Common myeloid progenitor, CD34-positive (primary cell): ENCODE measurements at regions not wholly inside any gene's neighbourhood (a gene's known extent, or its start where the extent isn't known, plus 50 kb on each side); places are given as distances from the start of the nearest gene placed in this dataset.

ENCODE experiments used
- CTCF ChIA-PET: fragments of 350-600 bp; sonication (Branson Sonifier 250); formaldehyde crosslinking; loops from one replicate; lab custom pipeline; 2021; ENCODE audit warnings: antibody characterized with exemption; lab: Charles Lee
- POLR2A ChIA-PET: fragments of 350-600 bp; sonication (Branson Sonifier 250); formaldehyde crosslinking; loops from one replicate; lab custom pipeline; 2021; ENCODE audit warnings: antibody characterized with exemption; lab: Charles Lee
- DNase-seq, 3 donors: peaks; one replicate each; pipeline versions ENCODE4 v3.0.0 to v3.0.0-alpha.2; 2013
- H3K27ac ChIP-seq, 2 experiments: 1 replicate in 1 of 2; 2 replicates in 1 of 2; pipeline ENCODE4 v1.7.0; 2013; ENCODE audit warnings: inconsistent platforms in 2 of 2, low read length in 2 of 2, mild to moderate bottlenecking in 2 of 2, low read depth in 1 of 2, moderate library complexity in 1 of 2; ENCODE audit not compliant: severe bottlenecking in 2 of 2, insufficient read depth in 1 of 2, poor library complexity in 1 of 2
- H3K27me3 ChIP-seq, 5 experiments: replicated peaks in 2 of 5; 1 replicate in 3 of 5; 2 replicates in 2 of 5; pipeline versions ENCODE4 v1.6.1 to v1.7.0; 2013; ENCODE audit warnings: low read length in 4 of 5, mild to moderate bottlenecking in 2 of 5, moderate library complexity in 2 of 5, inconsistent platforms in 1 of 5; ENCODE audit not compliant: insufficient read depth in 5 of 5, control insufficient read depth in 4 of 5
- H3K36me3 ChIP-seq, 4 experiments: 1 replicate in 2 of 4; 2 replicates in 2 of 4; pipeline versions ENCODE4 v1.6.1 to v1.7.0; 2013; ENCODE audit warnings: low read length in 3 of 4, control low read depth in 1 of 4, mild to moderate bottlenecking in 1 of 4; ENCODE audit not compliant: control insufficient read depth in 4 of 4, insufficient read depth in 4 of 4
- H3K4me1 ChIP-seq, 4 experiments: 1 replicate in 3 of 4; 2 replicates in 1 of 4; pipeline versions ENCODE4 v1.6.1 to v1.7.1; 2013; ENCODE audit warnings: low read length in 3 of 4, mild to moderate bottlenecking in 3 of 4, control low read depth in 1 of 4, inconsistent platforms in 1 of 4, moderate library complexity in 1 of 4; ENCODE audit not compliant: control insufficient read depth in 4 of 4, insufficient read depth in 4 of 4; ENCODE audit errors: control extremely low read depth in 1 of 4
- H3K4me3 ChIP-seq, 7 experiments: 1 replicate in 4 of 7; 2 replicates in 3 of 7; pipeline versions ENCODE4 v1.5.1 to v1.7.0; 2013; ENCODE audit warnings: mild to moderate bottlenecking in 7 of 7, low read length in 6 of 7, moderate library complexity in 6 of 7, inconsistent platforms in 2 of 7, low read depth in 2 of 7, control low read depth in 1 of 7; ENCODE audit not compliant: insufficient read depth in 4 of 7, control insufficient read depth in 1 of 7; ENCODE audit errors: extremely low read depth in 1 of 7
- H3K9me3 ChIP-seq, 5 experiments: 1 replicate in 4 of 5; 2 replicates in 1 of 5; pipeline versions ENCODE4 v1.6.1 to v1.7.1; 2013; ENCODE audit warnings: low read length in 4 of 5, mild to moderate bottlenecking in 2 of 5, inconsistent platforms in 1 of 5, low read depth in 1 of 5, moderate library complexity in 1 of 5; ENCODE audit not compliant: control insufficient read depth in 4 of 5, insufficient read depth in 2 of 5; ENCODE audit errors: control extremely low read depth in 1 of 5
- WGBS: methylation state at CpG from one replicate; pipeline ENCODE4 v1.1.5; 2013; ENCODE audit not compliant: insufficient coverage; 5-methylcytosine and 5-hydroxymethylcytosine counted together

DNA sequence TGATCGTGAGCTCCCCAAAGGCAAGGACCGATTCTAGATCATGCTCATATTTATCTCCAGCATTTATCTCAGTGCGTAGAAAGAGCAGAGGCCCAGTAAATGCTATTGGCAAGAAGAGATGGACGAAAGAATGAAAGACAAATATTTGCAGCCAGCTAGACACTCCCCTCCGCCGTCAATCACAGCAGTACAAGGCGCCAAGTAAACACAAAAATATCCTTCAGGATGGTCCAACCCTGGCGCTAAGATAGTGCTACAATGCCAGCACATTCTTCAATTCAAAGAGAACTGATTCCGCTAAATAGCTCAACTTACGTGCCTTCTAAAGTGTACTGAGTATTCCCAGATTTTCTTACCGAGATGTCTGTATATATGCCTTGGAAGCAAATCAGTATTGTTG lies 114.5 kb downstream of the DDX53 start:
- no peak overlapping the region for H3K27ac ChIP-seq
- H3K9me3 ChIP-seq, result no peaks in the 10 kb centered on the region
- DNase-seq, result no peak
- no peaks in the 10 kb centered on the region for H3K4me1 ChIP-seq
- H3K4me3 ChIP-seq, result no peak overlapping the region
- POLR2A ChIA-PET, result no interaction called here
- H3K27me3 ChIP-seq, result no peaks in the 10 kb centered on the region
- 96% methylated on average over 8 of the region's 11 CpGs for WGBS
- CTCF ChIA-PET, result no interaction called here
- no peaks in the 10 kb centered on the region for H3K36me3 ChIP-seq

DNA sequence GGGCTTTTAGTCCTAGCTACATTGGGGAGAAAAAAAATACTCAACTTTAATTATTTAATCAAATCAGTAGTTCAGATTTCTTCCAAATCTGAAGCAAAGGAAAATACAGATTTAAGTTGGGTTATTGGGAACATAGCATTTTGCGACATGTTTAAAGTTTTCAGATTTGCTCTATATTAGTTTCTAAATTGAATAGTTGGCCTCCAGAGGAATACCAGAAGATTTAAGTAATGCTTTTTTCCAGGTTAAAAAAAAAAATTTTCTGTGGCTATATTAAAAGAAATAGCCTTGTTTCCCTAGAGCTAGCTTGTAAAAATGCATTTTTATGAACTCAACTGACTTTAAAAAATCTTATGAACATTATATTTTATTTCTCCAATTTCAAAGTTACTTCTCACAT lies 115.9 kb downstream of the DDX53 start:
- H3K4me1 ChIP-seq, result no peaks in the 10 kb centered on the region
- WGBS, result 100% methylated on average over 1 of the region's 1 CpG
- no peak overlapping the region for H3K4me3 ChIP-seq
- no peak overlapping the region for H3K27ac ChIP-seq
- CTCF ChIA-PET, result no interaction called here
- no peaks in the 10 kb centered on the region for H3K9me3 ChIP-seq
- DNase-seq, result no peak
- POLR2A ChIA-PET, result no interaction called here
- no peaks in the 10 kb centered on the region for H3K27me3 ChIP-seq
- H3K36me3 ChIP-seq, result no peaks in the 10 kb centered on the region

DNA sequence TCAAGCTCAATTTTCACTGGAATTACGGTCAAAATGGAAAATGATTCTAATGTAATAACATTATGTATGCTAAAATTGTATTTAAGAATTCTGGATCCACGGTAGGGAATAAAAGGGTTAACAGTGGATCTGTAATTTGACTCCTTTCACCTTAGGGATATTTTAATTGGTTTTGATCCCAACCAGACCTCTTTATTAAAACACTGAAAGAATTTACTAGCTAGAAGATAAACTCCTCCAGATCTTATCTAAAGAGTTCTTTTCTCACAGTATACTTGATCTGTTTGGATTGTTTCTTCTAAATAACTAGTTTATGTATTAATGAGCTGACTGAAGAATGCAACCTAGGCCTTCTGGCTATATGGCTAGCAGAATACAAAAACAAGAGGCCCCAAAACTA lies 118.4 kb downstream of the DDX53 start:
- H3K4me3 ChIP-seq, result no peak overlapping the region
- no peak for DNase-seq
- no CpG with 5 or more reads among the region's 2 CpGs for WGBS

DNA sequence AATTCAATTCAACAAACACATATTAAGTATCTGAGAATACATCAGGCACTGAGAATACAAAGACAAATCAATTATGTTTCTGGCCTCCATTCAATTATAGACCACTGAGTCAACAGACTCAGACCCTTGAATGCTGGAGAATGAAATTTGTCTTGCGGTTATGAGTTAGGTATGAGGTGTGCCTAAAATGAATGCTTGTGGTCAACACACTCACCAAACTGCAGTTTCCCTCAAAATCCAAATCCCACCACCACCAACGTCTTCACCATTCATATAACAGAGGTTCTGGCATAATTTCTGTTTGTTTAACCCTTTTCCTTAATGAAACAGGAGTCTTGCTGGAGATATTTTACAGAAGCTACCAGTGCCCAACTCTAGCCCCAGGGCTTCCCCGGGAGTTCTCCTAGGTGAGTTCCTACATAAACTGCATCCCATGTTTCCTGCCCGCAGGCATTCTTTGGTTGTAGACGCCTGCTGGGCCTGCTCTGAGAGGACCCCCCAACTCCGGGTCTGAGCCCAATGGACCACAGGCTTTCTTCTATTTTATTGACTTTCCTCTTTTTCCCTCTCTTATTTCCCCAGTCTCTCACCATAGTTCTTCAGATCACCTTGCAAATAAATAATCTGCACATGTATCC lies 119.2 kb downstream of the DDX53 start:
- WGBS, result 75% methylated on average over 4 of the region's 6 CpGs
- Histone ChIP-seq H3K4me1 (no peaks in the 10 kb centered on the region), H3K27ac (no peak overlapping the region), H3K36me3 (no peaks in the 10 kb centered on the region), H3K4me3 (no peak overlapping the region), H3K9me3 (no peaks in the 10 kb centered on the region), H3K27me3 (no peaks in the 10 kb centered on the region)
- ChIA-PET POLR2A (no interaction called here), CTCF (no interaction called here)
- no peak for DNase-seq

More for the DNA sequence above, 118.4 kb downstream of the DDX53 start:
- Histone ChIP-seq H3K4me1 (no peaks in the 10 kb centered on the region), H3K27ac (no peak overlapping the region), H3K27me3 (no peaks in the 10 kb centered on the region), H3K9me3 (no peaks in the 10 kb centered on the region), H3K36me3 (no peaks in the 10 kb centered on the region)
- POLR2A ChIA-PET, result no interaction called here
- CTCF ChIA-PET, result no interaction called here

DNA sequence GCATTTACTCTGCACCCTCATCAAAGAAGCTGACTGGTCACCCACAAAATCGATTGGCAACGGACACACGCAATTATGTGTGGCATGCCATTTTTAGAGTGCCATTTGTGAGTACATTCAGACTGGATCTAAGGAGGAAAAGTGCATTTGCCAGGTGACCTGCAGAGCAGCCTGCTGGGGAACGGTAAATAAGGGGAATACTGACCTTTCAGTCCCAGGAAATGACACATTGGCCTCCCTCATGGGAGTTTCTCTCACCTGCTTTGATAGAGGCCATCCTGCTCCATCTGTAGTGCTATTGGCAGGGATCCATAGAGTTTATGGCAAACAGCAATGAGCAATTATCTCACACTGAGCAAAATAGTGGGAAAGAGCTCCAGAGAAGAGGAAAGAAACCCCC lies 127.8 kb downstream of the DDX53 start:
- H3K36me3 ChIP-seq, result no peaks in the 10 kb centered on the region
- no peaks in the 10 kb centered on the region for H3K4me1 ChIP-seq
- H3K27ac ChIP-seq, result no peak overlapping the region
- H3K27me3 ChIP-seq, result no peaks in the 10 kb centered on the region
- H3K9me3 ChIP-seq, result no peaks in the 10 kb centered on the region
- POLR2A ChIA-PET, result no interaction called here
- DNase-seq, result no peak
- CTCF ChIA-PET, result no interaction called here
- no peak overlapping the region for H3K4me3 ChIP-seq
- WGBS, result 92% methylated on average over 4 of the region's 4 CpGs

DNA sequence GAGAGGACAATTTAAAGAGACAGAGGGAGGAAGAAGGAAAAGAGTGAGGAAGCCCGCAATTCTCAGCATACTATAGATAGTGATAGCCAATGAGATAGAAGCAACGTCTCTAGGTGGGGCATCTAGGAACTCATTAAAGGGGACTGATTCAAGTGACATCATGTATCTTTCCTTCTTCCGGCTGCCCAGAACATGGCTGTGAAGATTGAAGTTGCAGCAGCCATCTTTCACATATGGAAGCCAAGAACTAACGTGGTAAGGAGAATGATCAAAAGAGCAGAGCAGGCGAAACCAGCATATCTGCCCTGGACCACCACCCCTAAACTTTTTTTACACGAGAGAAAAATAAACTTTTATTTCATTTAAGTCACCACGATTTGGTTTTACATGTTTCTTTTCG lies 133.8 kb downstream of the DDX53 start:
- Histone ChIP-seq H3K4me1 (no peaks in the 10 kb centered on the region), H3K4me3 (no peak overlapping the region), H3K27ac (no peak overlapping the region), H3K36me3 (no peaks in the 10 kb centered on the region), H3K9me3 (no peaks in the 10 kb centered on the region), H3K27me3 (no peaks in the 10 kb centered on the region)
- ChIA-PET POLR2A (no interaction called here), CTCF (no interaction called here)
- DNase-seq, result no peak
- WGBS, result 87% methylated on average over 4 of the region's 8 CpGs

DNA sequence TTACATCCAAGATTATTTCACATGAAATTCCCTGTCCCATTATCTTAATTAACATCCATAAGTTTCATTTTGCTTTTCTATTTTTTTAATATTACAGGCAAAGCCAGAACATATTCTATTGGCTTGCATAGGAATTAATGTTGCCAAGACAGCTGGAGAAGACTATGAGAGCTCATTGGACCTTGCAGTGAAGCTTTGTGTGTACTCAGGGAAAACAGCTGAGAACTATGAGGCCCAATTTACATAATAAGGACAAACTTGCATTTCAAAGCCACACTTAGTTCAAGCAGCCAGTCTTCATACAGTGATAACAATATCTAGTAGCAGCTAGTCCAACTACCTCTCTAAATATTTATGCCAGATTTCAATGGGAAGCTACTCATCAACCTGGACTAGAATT lies 134.4 kb downstream of the DDX53 start:
- Histone ChIP-seq H3K27ac (no peak overlapping the region), H3K36me3 (no peaks in the 10 kb centered on the region), H3K4me3 (no peak overlapping the region), H3K4me1 (no peaks in the 10 kb centered on the region), H3K9me3 (no peaks in the 10 kb centered on the region), H3K27me3 (no peaks in the 10 kb centered on the region)
- DNase-seq, result no peak
- CTCF ChIA-PET, result no interaction called here
- POLR2A ChIA-PET, result no interaction called here
